ENCODE measurements at regions not wholly inside any gene's neighbourhood (a gene's known extent, or its start where the extent isn't known, plus 50 kb on each side); places are given as distances from the start of the nearest gene placed in this dataset.
A peak's percentile ranks its signal among the peaks of the same experiment; 100 is the strongest.
"Not testable (repeated sequence)": the region's sequence is repeated elsewhere in the genome, so short reads cannot be mapped to it uniquely, and the experiment has no call there.

DNA sequence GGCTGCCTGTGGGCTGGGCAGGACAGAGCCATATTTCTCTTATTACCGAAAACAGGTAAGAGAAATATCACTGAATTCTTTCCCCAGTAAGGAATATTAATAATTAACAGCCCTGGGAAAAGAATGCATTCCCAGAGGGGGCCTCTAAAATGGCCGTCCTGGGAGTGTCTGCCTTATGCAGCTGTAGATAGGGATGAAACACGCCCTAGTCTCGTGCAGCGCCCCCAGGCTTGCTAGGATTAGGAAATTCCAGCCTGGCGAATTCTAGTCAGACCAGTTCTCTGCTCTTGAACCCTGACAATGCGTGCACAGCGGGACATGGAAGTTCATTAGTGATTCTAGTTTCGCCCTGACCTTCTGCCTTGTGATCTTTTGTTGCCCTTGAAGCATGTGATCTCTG, 104.1 kb upstream of the HCCS start:
- not testable (repeated sequence) for DNase-seq (ENCODE audit: extremely low spot score, insufficient read length, low read depth); FAIRE-seq

DNA sequence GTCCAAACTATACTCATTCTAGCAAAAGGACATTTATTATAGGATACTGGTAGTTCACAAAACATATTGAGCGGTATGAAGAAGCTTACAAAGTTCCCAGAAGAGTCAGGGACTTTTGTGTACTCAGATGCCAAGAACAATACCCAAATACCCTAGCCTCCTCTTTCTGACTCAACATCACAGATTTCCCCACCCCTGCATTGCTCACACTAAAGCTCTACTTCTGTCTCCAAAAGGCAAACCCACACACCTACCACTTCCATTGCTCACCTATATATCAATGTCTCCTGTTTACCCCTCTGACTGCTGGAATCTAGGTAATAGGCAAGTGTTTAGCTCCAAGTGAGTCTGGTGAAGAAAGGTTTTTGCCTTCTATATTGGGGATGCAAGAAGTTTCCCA, 100.7 kb upstream of the HCCS start:
- FAIRE-seq (no peak), DNase-seq (ENCODE audit: extremely low spot score, insufficient read length, low read depth) (no peak)

DNA sequence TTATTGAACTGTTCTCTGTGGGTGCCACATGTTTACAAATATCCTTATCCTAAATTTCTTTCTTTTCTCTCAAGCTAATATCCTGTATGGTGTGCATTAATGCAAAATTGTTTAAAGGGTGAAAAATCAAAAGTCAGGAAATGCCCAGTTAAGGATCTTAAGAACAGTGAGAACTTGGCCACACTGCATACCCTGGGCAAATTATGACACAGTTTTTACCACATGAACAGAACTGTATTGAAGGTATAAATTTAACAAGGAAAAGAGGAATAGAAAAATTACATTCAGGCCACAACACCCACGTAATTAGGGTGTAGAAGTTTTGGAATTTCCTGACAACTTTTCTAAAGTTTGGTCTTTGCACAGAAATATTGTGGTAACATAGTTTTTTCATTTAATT, 94.4 kb upstream of the HCCS start:
- no peak for FAIRE-seq
- DNase-seq (ENCODE audit: extremely low spot score, insufficient read length, low read depth), result no peak

DNA sequence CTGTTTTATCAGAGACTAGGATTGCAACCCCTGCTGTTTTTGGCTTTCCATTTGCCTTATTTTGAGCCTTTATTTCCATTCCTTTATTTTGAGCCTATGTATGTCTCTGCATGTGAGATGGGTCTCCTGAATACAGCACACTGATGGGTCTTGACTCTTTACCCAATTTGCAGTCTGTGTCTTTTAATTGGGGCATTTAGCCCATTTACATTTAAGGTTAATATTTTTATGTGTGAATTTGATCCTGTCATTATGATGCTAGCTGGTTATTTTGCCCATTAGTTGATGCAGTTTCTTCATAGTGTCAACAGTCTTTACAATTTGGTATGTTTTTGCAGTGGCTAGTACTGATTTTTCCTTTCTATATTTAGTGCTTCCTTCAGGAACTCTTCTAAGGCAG, 88.5 kb upstream of the HCCS start:
- FAIRE-seq; DNase-seq (ENCODE audit: extremely low spot score, insufficient read length, low read depth): not testable (repeated sequence)

DNA sequence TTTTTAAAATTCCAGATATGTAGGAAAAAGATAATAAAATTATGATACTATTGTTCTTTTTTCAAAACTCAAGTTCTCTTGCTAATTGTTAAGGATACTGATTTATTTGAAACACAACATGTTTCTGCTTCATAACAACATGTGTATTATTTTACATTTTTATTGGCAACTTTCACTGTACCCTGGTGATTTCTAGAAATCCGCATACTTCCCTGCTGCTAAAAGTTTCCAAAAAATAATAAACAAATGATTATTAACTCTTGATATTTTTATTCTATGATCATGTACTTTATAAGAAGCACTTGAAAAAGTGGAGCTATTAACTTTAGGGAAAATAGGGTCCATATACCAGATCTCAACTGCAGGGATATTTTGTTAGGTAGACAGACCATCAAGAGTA, 71.2 kb upstream of the HCCS start:
- DNase-seq (ENCODE audit: extremely low spot score, insufficient read length, low read depth) (no peak), FAIRE-seq (no peak)

DNA sequence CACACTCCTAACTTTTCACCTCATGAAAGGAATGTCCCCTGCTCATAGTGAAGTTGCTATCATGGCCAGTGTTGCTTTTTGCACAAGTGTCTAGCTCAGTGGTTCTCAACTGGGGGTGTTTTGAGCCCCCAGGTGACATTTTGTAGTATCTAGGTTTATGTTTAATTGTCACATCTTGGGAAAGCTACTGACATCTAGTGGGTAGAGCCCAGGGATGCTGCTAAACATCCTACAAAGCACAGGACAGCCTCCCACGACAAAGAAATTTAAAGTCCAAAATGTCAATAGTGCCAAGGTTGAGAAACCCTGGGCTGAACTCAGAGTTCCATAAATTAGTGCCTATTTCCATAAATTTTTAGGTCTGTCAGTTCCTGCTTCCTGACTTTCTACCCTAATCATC, 70.7 kb upstream of the HCCS start:
- DNase-seq (ENCODE audit: extremely low spot score, insufficient read length, low read depth) (no peak), FAIRE-seq (no peak)

DNA sequence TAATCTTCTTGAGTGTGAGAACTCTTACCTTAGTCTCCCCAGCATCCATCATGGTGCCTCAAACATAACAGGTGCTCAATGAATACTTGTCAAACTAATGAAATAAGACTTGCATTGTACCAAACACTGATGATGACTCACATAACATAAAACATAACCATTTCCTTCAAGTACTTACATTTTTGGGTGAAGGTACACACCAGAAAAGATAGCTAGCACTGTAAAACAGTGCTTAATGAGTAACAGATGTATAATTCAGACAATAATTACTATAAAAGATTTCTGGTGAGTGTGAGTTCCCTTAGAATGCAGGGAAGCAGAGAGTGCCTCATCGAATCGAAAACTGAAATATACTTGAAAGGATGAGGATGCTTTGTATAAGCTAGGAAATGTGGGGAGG, 70.1 kb upstream of the HCCS start:
- DNase-seq (ENCODE audit: extremely low spot score, insufficient read length, low read depth), result no peak
- no peak for FAIRE-seq

DNA sequence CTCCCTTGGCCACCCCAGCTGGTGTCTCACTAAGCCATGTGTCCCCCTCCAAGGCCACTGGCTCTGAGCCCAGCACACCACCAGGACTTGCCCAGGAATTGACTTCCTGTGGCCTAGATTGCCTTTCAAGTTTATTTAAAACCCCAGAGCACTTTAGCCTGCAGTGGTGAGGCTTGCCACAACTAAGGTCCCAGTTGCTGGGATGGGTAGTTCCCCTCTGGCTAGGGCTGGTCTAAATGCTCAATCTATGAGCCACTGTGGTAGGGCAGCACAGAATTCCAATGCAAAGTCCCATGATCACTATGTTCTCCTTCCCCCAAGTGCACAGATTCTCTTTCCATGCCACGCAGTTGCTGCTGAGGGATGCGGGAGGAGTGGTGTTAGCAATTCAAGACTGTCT, 61.1 kb upstream of the HCCS start:
- FAIRE-seq (no peak), DNase-seq (ENCODE audit: extremely low spot score, insufficient read length, low read depth) (no peak)

DNA sequence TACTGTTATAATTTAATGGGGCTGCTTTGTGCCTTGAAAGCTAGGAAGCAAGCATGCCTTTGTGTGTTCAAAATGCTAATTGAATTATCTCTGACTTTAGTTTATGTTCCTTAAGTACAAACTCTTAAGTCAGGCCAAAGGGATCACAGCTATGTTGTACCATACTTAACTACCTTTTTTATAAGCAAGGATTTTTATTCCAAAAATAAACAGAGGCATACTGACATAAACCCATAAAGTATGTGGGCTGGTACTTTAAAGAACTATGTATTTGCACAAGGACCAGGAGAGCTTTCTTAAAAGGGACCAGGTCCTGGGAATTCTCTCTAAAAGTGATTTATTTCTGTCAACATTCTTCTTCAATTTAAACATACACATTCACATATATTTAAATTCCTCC, 57.8 kb upstream of the HCCS start:
- DNase-seq (ENCODE audit: extremely low spot score, insufficient read length, low read depth) (no peak), FAIRE-seq (no peak)

DNA sequence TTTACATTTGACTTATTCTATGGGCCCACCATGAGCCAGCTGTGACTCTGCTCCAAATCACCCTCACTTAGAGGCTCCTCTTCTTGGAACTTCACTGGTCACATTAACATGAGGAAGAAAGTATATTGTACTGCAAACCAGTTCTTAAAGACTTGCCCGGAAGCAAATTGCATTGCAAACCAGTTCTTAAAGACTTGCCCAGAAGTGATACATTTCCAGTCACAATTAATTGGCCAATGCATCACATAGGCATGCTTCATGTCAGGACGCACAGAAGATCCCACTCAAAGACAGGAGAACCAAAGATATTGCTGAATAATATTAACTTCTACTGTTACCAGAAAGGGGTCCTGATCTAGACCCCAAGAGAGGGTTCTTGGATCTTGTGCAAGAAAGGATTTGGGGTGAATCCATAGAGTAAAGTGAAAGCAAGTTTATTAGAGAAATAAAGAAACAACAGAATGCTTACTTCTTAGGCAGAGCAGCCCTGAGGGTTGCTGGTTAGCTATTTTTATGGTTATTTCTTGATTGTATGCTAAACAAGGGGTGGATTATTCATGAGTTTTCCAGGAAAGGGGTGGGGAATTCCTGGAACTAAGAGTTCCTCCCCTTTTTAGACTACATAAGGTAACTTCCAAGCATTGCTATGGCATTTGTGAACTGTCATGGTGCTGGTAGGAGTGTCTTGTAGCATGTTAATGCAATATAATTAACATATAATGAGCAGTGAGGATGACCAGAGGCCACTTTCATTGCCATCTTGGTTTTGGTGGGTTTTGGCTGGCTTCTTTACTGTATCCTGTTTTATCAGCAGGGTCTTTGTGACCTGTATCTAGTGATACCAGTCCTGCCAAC, 54.6 kb upstream of the HCCS start:
- no peak for DNase-seq (ENCODE audit: extremely low spot score, insufficient read length, low read depth)
- FAIRE-seq, result no peak

DNA sequence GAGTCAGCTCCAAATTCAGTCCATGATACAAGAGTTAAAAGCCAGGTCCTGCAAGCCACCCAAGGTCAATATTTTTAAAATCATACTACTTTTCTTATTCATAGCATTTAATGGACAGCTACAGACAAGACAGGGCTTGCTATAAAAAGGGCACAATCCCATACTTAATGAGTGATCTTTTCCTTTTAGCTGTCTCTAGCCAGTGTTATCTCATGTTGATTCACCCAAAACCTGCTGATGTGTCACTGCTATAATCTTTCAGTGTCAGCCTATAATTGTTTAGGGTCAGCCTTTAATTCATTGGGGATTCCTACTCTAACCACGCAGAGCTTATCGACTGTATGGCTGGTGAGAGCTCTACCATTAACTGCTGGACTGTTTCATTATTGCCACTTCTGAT, 51.2 kb upstream of the HCCS start:
- FAIRE-seq (peak; percentile 12), DNase-seq (ENCODE audit: extremely low spot score, insufficient read length, low read depth) (no peak)

Measured in GM18507 (cell line).